ENCODE measurements at regions not wholly inside any gene's neighbourhood (a gene's known extent, or its start where the extent isn't known, plus 50 kb on each side); places are given as distances from the start of the nearest gene placed in this dataset.

DNA sequence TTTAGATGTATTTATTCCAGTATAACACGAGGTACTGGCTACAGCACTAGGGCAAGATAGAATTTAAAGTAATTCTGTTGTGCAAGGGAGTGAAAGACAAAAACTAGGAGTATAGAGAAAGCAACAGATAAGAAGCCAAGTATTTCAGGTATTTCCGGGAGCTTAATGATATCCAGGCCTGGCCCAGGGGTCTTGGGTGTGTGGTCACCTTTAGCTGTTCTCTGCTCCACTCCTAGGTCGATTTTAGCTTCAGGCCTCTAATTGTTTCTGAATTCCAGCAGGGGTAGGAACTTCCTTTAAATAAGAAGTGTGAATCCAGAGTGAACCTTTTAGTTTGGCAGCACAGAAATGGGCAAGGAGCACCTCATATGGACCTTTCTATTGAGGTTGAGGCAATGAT is 342.3 kb upstream of the MYT1L start:
- Histone ChIP-seq H3K4me1 (no peaks in the 10 kb centered on the region), H3K9me3 (no peaks in the 10 kb centered on the region), H3K27me3 (replicated peaks; ENCODE audit: control insufficient read depth, insufficient read depth, low read length) (no peaks in the 10 kb centered on the region), H3K36me3 (ENCODE audit: control insufficient read depth, insufficient read depth, low read length) (no peaks in the 10 kb centered on the region), H3K4me3 (ENCODE audit: low read depth, low read length) (no peak overlapping the region)
- no peak overlapping the region for H3K27ac Mint-ChIP-seq (ENCODE audit: unreplicated experiment)
- no peaks in the 10 kb centered on the region for H3K4me1 Mint-ChIP-seq (ENCODE audit: low read depth, unreplicated experiment)
- intact Hi-C loops (cut with micrococcal nuclease; ENCODE audit: unreplicated experiment): no loop called here
- CTCF ChIA-PET: no interaction called here
- no TSS peak for BruUV-seq (replicated peaks)
- no peak for DNase-seq
- TF ChIP-seq, protein P1, sequence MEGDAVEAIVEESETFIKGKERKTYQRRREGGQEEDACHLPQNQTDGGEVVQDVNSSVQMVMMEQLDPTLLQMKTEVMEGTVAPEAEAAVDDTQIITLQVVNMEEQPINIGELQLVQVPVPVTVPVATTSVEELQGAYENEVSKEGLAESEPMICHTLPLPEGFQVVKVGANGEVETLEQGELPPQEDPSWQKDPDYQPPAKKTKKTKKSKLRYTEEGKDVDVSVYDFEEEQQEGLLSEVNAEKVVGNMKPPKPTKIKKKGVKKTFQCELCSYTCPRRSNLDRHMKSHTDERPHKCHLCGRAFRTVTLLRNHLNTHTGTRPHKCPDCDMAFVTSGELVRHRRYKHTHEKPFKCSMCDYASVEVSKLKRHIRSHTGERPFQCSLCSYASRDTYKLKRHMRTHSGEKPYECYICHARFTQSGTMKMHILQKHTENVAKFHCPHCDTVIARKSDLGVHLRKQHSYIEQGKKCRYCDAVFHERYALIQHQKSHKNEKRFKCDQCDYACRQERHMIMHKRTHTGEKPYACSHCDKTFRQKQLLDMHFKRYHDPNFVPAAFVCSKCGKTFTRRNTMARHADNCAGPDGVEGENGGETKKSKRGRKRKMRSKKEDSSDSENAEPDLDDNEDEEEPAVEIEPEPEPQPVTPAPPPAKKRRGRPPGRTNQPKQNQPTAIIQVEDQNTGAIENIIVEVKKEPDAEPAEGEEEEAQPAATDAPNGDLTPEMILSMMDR (IDR thresholded peaks at IDR 0.05; ENCODE audit: insufficient read depth in 1 of 2, low read depth in 1 of 2, low read length in 1 of 2, severe bottlenecking in 1 of 2, unreplicated experiment in 1 of 2): no peak
- H3K27me3 Mint-ChIP-seq (ENCODE audit: insufficient read depth, unreplicated experiment): peaks cover 10% of the 10 kb centered on the region
- POLR2A ChIA-PET: no interaction called here
- peaks cover 13% of the 10 kb centered on the region for H3K9me3 Mint-ChIP-seq (ENCODE audit: unreplicated experiment)
- no peak overlapping the region for H3K4me3 Mint-ChIP-seq (ENCODE audit: unreplicated experiment)
- H3K36me3 Mint-ChIP-seq (ENCODE audit: insufficient read depth, unreplicated experiment): no peaks in the 10 kb centered on the region

DNA sequence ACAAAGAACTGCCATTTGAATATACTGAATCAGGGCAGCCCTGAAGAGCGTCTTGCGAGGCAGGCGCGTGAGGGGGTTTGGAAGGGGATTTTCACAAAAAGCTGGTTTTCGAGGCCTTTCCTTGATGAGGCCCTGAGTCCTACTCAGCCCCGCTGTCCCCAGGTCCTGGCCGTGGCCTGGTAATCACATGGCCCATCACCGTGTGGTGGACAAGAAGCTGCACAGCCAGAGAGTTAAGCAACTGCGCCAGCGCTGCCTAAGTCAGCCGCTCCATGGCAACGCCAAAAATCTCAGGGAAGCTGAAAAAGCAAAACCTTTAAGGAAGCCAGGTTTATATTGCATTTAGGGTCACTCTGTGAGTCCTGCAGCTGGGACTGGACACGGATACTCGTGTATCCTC is 341.2 kb upstream of the MYT1L start:
- intact Hi-C loops (cut with micrococcal nuclease; ENCODE audit: unreplicated experiment): no loop called here
- TF ChIP-seq, protein P1 (IDR thresholded peaks at IDR 0.05; ENCODE audit: insufficient read depth in 1 of 2, low read depth in 1 of 2, low read length in 1 of 2, severe bottlenecking in 1 of 2, unreplicated experiment in 1 of 2): no peak
- Mint-ChIP-seq H3K27me3 (ENCODE audit: insufficient read depth, unreplicated experiment) (peaks cover 10% of the 10 kb centered on the region), H3K4me1 (ENCODE audit: low read depth, unreplicated experiment) (no peaks in the 10 kb centered on the region), H3K27ac (ENCODE audit: unreplicated experiment) (no peak overlapping the region), H3K36me3 (ENCODE audit: insufficient read depth, unreplicated experiment) (no peaks in the 10 kb centered on the region), H3K4me3 (ENCODE audit: unreplicated experiment) (no peak overlapping the region), H3K9me3 (ENCODE audit: unreplicated experiment) (peaks cover 13% of the 10 kb centered on the region)
- ChIA-PET CTCF (no interaction called here), POLR2A (interaction anchor here (0.6 kb wide), 1 partner anchor 1622 kb away, joined by 3 read pairs; no protein-coding TSS in a partner anchor)
- Histone ChIP-seq H3K36me3 (ENCODE audit: control insufficient read depth, insufficient read depth, low read length) (no peaks in the 10 kb centered on the region), H3K27me3 (replicated peaks; ENCODE audit: control insufficient read depth, insufficient read depth, low read length) (no peaks in the 10 kb centered on the region), H3K9me3 (no peaks in the 10 kb centered on the region), H3K4me1 (no peaks in the 10 kb centered on the region), H3K4me3 (ENCODE audit: low read depth, low read length) (no peak overlapping the region)
- no peak for DNase-seq
- BruUV-seq (replicated peaks): no TSS peak

DNA sequence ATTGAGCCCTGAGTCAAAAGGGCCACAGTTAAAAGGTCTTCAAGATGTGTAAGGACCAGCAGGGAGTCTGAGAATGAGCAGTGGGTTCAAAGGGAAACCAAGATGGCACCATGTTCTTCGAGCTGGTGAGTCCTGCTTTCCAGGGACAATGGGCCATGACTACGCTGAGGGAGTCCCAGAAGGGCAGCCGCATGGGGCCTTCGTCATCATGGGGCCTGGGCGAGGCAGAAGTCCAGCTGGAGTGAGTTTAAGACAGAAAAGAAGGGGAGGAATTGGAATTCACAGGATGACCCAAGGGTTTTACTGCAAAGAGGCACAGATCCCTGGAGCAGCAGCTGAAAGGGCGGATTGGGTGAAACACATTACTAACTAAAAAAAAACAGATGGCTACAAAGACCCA is 340.8 kb upstream of the MYT1L start:
- intact Hi-C loops (cut with micrococcal nuclease; ENCODE audit: unreplicated experiment): no loop called here
- H3K4me3 Mint-ChIP-seq (ENCODE audit: unreplicated experiment): no peak overlapping the region
- H3K9me3 Mint-ChIP-seq (ENCODE audit: unreplicated experiment): peaks cover 13% of the 10 kb centered on the region
- Histone ChIP-seq H3K4me1 (no peaks in the 10 kb centered on the region), H3K27me3 (replicated peaks; ENCODE audit: control insufficient read depth, insufficient read depth, low read length) (no peaks in the 10 kb centered on the region), H3K4me3 (ENCODE audit: low read depth, low read length) (no peak overlapping the region), H3K36me3 (ENCODE audit: control insufficient read depth, insufficient read depth, low read length) (no peaks in the 10 kb centered on the region), H3K9me3 (no peaks in the 10 kb centered on the region)
- ChIA-PET CTCF (no interaction called here), POLR2A (no interaction called here)
- no peak for DNase-seq
- no TSS peak for BruUV-seq (replicated peaks)
- H3K36me3 Mint-ChIP-seq (ENCODE audit: insufficient read depth, unreplicated experiment): no peaks in the 10 kb centered on the region
- TF ChIP-seq, protein P1 (IDR thresholded peaks at IDR 0.05; ENCODE audit: insufficient read depth in 1 of 2, low read depth in 1 of 2, low read length in 1 of 2, severe bottlenecking in 1 of 2, unreplicated experiment in 1 of 2): no peak
- no peaks in the 10 kb centered on the region for H3K4me1 Mint-ChIP-seq (ENCODE audit: low read depth, unreplicated experiment)
- H3K27ac Mint-ChIP-seq (ENCODE audit: unreplicated experiment): no peak overlapping the region
- peaks cover 10% of the 10 kb centered on the region for H3K27me3 Mint-ChIP-seq (ENCODE audit: insufficient read depth, unreplicated experiment)

All from Caco-2 (cell line).